Esophagus muscularis mucosa (tissue), 4 donors: ENCODE measurements at regions not wholly inside any gene's neighbourhood (a gene's known extent, or its start where the extent isn't known, plus 50 kb on each side); places are given as distances from the start of the nearest gene placed in this dataset.

ENCODE experiments used
- CTCF ChIP-seq, 3 experiments: fragments of 200-600 bp in 2 of 3; fragments of 450-650 bp in 1 of 3; sonication (generic) in 2 of 3; IDR thresholded peaks; one replicate each; pipeline ENCODE4 v1.5.1; 2017 to 2019; ENCODE audit warnings: antibody characterized with exemption in 3 of 3, mild to moderate bottlenecking in 2 of 3, moderate library complexity in 1 of 3
- EP300 ChIP-seq: sonication (generic); formaldehyde crosslinking; IDR thresholded peaks from one replicate; pipeline ENCODE4 v1.6.1; 2017; ENCODE audit warnings: antibody characterized with exemption
- POLR2A ChIP-seq: fragments of 450-650 bp; IDR thresholded peaks from one replicate; pipeline ENCODE4 v1.6.1; 2017; ENCODE audit warnings: antibody characterized with exemption, moderate library complexity, mild to moderate bottlenecking, low read depth
- POLR2AphosphoS5 ChIP-seq, 2 donors: sonication (generic); formaldehyde crosslinking; IDR thresholded peaks; one replicate each; pipeline ENCODE4 v1.6.1; 2017; ENCODE audit warnings: antibody characterized with exemption in 2 of 2

- TF ChIP-seq CTCF (IDR thresholded peaks at IDR 0.05) (no peak), POLR2A (no peak), EP300 (no peak), POLR2AphosphoS5 (IDR thresholded peaks at IDR 0.05) (no peak)
Measured at GRCh38 chr10:24010436-24010970, 198.4 kb upstream of the KIAA1217 start.
